Astrocyte (in vitro differentiated cells and primary cell): ENCODE measurements at regions not wholly inside any gene's neighbourhood (a gene's known extent, or its start where the extent isn't known, plus 50 kb on each side); places are given as distances from the start of the nearest gene placed in this dataset.

Experiments used
- DNase-seq: peaks from one replicate; pipeline ENCODE4 v3.0.0-alpha.2; 2010; ENCODE audit warnings: low read depth
- FAIRE-seq: peaks from 2 replicates; lab custom pipeline; 2011; peaks lifted over from hg19 to GRCh38; lab: Jason Lieb, UNC
- H2AFZ ChIP-seq: 2 replicates; pipeline ENCODE4 v1.6.0; 2012; ENCODE audit warnings: low read depth, low read length, inconsistent platforms
- H3K27ac ChIP-seq: 2 replicates; pipeline ENCODE4 v1.5.1; 2011; ENCODE audit warnings: low read depth, low read length, inconsistent platforms
- H3K27me3 ChIP-seq: 2 replicates; pipeline ENCODE4 v1.6.0; 2011; ENCODE audit warnings: low read length, inconsistent platforms; ENCODE audit not compliant: insufficient read depth
- H3K36me3 ChIP-seq: 2 replicates; pipeline ENCODE4 v1.5.1; 2011; ENCODE audit warnings: low read length, inconsistent platforms; ENCODE audit not compliant: insufficient read depth
- H3K4me1 ChIP-seq: 2 replicates; pipeline ENCODE4 v1.5.1; 2011; ENCODE audit warnings: low read length, inconsistent platforms; ENCODE audit not compliant: insufficient read depth
- H3K4me2 ChIP-seq: 2 replicates; pipeline ENCODE4 v1.6.0; 2012; ENCODE audit warnings: low read length, inconsistent platforms
- H3K4me3 ChIP-seq: 2 replicates; pipeline ENCODE4 v1.5.1; 2011; ENCODE audit warnings: low read depth, mild to moderate bottlenecking, low read length, inconsistent platforms; ENCODE audit not compliant: insufficient read depth
- H3K79me2 ChIP-seq: 2 replicates; pipeline ENCODE4 v1.6.0; 2012; ENCODE audit warnings: mild to moderate bottlenecking, low read length, inconsistent platforms; ENCODE audit not compliant: insufficient read depth
- H3K9ac ChIP-seq: 2 replicates; pipeline ENCODE4 v1.6.0; 2012; ENCODE audit warnings: mild to moderate bottlenecking, low read length, inconsistent platforms
- H3K9me3 ChIP-seq: 2 replicates; pipeline ENCODE4 v1.5.1; 2012; ENCODE audit warnings: low read depth, mild to moderate bottlenecking, low read length, inconsistent platforms; ENCODE audit not compliant: insufficient read depth
- H4K20me1 ChIP-seq: 2 replicates; pipeline ENCODE4 v1.6.0; 2012; ENCODE audit warnings: low read length, inconsistent platforms; ENCODE audit not compliant: insufficient read depth
- H3K27ac Mint-ChIP-seq: one replicate; pipeline ENCODE4 v1.8.0; 2021; ENCODE audit warnings: mild to moderate bottlenecking, mixed read lengths; ENCODE audit not compliant: unreplicated experiment
- H3K27me3 Mint-ChIP-seq: one replicate; pipeline ENCODE4 v1.8.0; 2021; ENCODE audit warnings: low read depth, mixed read lengths; ENCODE audit not compliant: unreplicated experiment
- H3K36me3 Mint-ChIP-seq: one replicate; pipeline ENCODE4 v1.8.0; 2021; ENCODE audit warnings: low read depth, mixed read lengths; ENCODE audit not compliant: unreplicated experiment
- H3K4me1 Mint-ChIP-seq: one replicate; pipeline ENCODE4 v1.8.0; 2021; ENCODE audit warnings: low read depth, mixed read lengths; ENCODE audit not compliant: unreplicated experiment
- H3K4me3 Mint-ChIP-seq: one replicate; pipeline ENCODE4 v1.8.0; 2021; ENCODE audit warnings: mild to moderate bottlenecking, moderate library complexity, mixed read lengths; ENCODE audit not compliant: unreplicated experiment
- H3K9me3 Mint-ChIP-seq: one replicate; pipeline ENCODE4 v1.8.0; 2021; ENCODE audit warnings: mild to moderate bottlenecking, mixed read lengths; ENCODE audit not compliant: unreplicated experiment
- EZH2 ChIP-seq: IDR thresholded peaks from 2 replicates; pipeline ENCODE4 v1.6.1; 2012; ENCODE audit warnings: mild to moderate bottlenecking, low read length, inconsistent platforms; ENCODE audit not compliant: insufficient read depth
- TF ChIP-seq, protein P1 (sequence below): IDR thresholded peaks from 2 replicates; pipeline ENCODE4 v1.5.1; 2011; ENCODE audit warnings: low read depth, mild to moderate bottlenecking, inconsistent platforms, low read length, moderate library complexity; ENCODE audit not compliant: insufficient read depth

DNA sequence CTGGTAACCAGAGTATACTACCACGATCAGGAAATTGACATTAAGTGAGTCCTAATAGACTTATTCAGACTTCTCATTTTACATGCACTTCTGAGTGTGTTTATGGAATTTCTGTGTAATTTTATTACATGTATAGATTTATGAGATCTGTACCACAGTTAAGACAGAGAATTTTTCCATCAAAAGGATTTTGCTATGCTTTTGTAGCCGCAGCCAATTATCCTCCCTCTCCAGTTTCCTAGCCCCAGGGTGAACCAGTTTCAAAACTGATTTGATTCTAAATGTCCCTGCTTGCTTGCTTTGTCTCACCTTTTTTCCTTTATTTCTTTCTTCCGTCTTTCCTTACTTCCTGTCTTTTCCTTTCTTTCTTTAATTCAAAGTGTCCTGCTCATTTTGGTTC, 661.2 kb upstream of the BCHE start:
- no peak overlapping the region for H2AFZ ChIP-seq
- DNase-seq = no peak
- H3K9me3 ChIP-seq = no peaks in the 10 kb centered on the region
- no peak overlapping the region for H3K4me3 ChIP-seq
- H3K27me3 Mint-ChIP-seq = no peaks in the 10 kb centered on the region
- no peak overlapping the region for H3K4me2 ChIP-seq
- no peaks in the 10 kb centered on the region for H3K79me2 ChIP-seq
- H3K36me3 Mint-ChIP-seq = no peaks in the 10 kb centered on the region
- no peaks in the 10 kb centered on the region for H3K36me3 ChIP-seq
- FAIRE-seq = no peak
- H3K4me1 ChIP-seq = no peaks in the 10 kb centered on the region
- no peak overlapping the region for H3K27ac Mint-ChIP-seq
- no peaks in the 10 kb centered on the region for H3K9me3 Mint-ChIP-seq
- TF ChIP-seq, protein P1, sequence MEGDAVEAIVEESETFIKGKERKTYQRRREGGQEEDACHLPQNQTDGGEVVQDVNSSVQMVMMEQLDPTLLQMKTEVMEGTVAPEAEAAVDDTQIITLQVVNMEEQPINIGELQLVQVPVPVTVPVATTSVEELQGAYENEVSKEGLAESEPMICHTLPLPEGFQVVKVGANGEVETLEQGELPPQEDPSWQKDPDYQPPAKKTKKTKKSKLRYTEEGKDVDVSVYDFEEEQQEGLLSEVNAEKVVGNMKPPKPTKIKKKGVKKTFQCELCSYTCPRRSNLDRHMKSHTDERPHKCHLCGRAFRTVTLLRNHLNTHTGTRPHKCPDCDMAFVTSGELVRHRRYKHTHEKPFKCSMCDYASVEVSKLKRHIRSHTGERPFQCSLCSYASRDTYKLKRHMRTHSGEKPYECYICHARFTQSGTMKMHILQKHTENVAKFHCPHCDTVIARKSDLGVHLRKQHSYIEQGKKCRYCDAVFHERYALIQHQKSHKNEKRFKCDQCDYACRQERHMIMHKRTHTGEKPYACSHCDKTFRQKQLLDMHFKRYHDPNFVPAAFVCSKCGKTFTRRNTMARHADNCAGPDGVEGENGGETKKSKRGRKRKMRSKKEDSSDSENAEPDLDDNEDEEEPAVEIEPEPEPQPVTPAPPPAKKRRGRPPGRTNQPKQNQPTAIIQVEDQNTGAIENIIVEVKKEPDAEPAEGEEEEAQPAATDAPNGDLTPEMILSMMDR = no peak
- TF ChIP-seq EZH2 = no peak
- no peaks in the 10 kb centered on the region for H3K27me3 ChIP-seq
- H3K4me1 Mint-ChIP-seq = no peaks in the 10 kb centered on the region
- no peaks in the 10 kb centered on the region for H4K20me1 ChIP-seq
- H3K4me3 Mint-ChIP-seq = no peak overlapping the region
- H3K27ac ChIP-seq = no peak overlapping the region
- H3K9ac ChIP-seq = no peak overlapping the region

DNA sequence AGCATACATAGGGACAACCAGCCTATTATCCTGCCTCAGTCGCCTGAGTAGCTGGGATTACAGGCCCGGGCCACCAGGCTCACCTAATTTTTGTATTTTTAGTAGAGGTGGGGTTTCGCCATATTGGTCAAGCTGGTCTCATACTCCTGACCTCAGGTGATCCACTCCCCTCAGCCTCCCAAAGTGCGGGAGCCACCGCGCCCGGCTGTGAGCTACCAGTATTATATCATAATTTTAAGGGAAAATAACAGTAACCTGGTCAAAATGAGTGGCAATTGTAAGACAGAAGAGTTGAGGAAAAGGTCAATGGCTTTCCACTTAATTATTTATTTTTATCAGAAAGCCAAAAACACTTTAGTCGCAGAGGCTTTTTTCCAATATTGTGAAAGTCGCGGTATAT, 652.6 kb upstream of the BCHE start:
- Histone ChIP-seq H3K4me2 (no peak overlapping the region), H3K9me3 (no peaks in the 10 kb centered on the region), H3K27me3 (no peaks in the 10 kb centered on the region), H3K4me1 (no peaks in the 10 kb centered on the region), H4K20me1 (no peaks in the 10 kb centered on the region), H2AFZ (no peak overlapping the region), H3K27ac (no peak overlapping the region), H3K9ac (no peak overlapping the region), H3K36me3 (no peaks in the 10 kb centered on the region), H3K4me3 (no peak overlapping the region), H3K79me2 (no peaks in the 10 kb centered on the region)
- H3K4me3 Mint-ChIP-seq = no peak overlapping the region
- TF ChIP-seq, protein P1 = no peak
- TF ChIP-seq EZH2 = no peak
- FAIRE-seq (no peak), DNase-seq (no peak)
- no peaks in the 10 kb centered on the region for H3K27me3 Mint-ChIP-seq
- H3K27ac Mint-ChIP-seq = no peak overlapping the region
- no peaks in the 10 kb centered on the region for H3K36me3 Mint-ChIP-seq
- H3K4me1 Mint-ChIP-seq = no peaks in the 10 kb centered on the region
- no peaks in the 10 kb centered on the region for H3K9me3 Mint-ChIP-seq

DNA sequence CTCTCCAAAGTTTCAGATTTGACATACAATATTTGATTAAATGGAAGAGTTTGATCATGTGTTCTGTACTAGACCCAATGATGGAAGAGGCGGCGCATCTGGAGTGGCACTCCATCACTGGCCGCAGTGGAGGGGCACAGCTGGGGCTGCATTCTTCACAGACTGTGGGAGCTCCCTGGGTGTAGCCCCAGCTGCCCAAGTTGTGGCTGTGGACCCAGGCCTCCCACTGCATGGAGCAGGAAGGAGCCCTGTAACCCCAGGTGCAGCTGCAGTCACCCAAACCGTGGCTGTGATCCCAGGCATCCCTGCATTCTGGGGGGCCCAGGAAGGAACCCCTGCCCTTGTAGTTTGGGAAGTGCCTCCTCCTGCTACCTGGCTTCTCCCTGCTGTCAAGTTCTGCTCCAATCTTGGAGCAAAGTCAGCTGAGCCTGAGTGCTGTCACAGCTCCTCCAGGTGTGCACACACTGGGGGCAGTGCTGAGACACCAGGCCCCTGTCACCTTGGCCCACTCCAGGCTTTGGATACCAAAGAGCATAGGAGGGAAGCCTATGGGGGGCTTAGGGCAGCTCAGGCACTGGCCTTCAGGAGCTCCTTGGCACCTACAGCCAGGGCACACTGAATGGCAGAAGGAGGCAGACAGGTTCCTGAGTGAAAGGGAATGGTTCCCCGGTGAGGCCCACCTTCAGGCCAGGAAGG, 651.9 kb upstream of the BCHE start:
- TF ChIP-seq, protein P1 = no peak
- no peak for TF ChIP-seq EZH2
- no peak overlapping the region for H3K27ac Mint-ChIP-seq
- H3K27me3 Mint-ChIP-seq = no peaks in the 10 kb centered on the region
- Histone ChIP-seq H3K9ac (no peak overlapping the region), H3K4me2 (no peak overlapping the region), H3K27me3 (no peaks in the 10 kb centered on the region), H4K20me1 (no peaks in the 10 kb centered on the region), H3K4me1 (no peaks in the 10 kb centered on the region), H3K27ac (no peak overlapping the region), H3K36me3 (no peaks in the 10 kb centered on the region), H2AFZ (no peak overlapping the region), H3K4me3 (no peak overlapping the region), H3K79me2 (no peaks in the 10 kb centered on the region), H3K9me3 (no peaks in the 10 kb centered on the region)
- H3K4me1 Mint-ChIP-seq = no peaks in the 10 kb centered on the region
- FAIRE-seq = no peak
- DNase-seq = no peak
- no peaks in the 10 kb centered on the region for H3K36me3 Mint-ChIP-seq
- H3K4me3 Mint-ChIP-seq = no peak overlapping the region
- H3K9me3 Mint-ChIP-seq = no peaks in the 10 kb centered on the region
